MM.1S (cell line): ENCODE measurements at regions not wholly inside any gene's neighbourhood (a gene's known extent, or its start where the extent isn't known, plus 50 kb on each side); places are given as distances from the start of the nearest gene placed in this dataset.

Experiments
- DNase-seq: peaks from one replicate; pipeline ENCODE4 v3.0.0-alpha.2; 2015
- H2AFZ ChIP-seq: fragments of 300-600 bp; sonication (generic); 2 replicates; pipeline ENCODE4 v1.6.0; 2016; ENCODE audit warnings: antibody characterized with exemption, low read length
- H3F3A ChIP-seq: fragments of 300-600 bp; sonication (generic); 2 replicates; pipeline ENCODE4 v1.6.1; 2016; ENCODE audit warnings: mild to moderate bottlenecking, antibody characterized with exemption, low read length, moderate library complexity, mixed read lengths; ENCODE audit not compliant: insufficient read depth
- H3K27ac ChIP-seq: fragments of 300-600 bp; sonication (generic); 2 replicates; pipeline ENCODE4 v1.5.1; 2016; ENCODE audit warnings: mild to moderate bottlenecking, low read length
- H3K27me3 ChIP-seq: fragments of 300-600 bp; sonication (generic); replicated peaks from 2 replicates; pipeline ENCODE4 v1.6.0; 2016; ENCODE audit warnings: low read length; ENCODE audit not compliant: insufficient read depth
- H3K36me3 ChIP-seq: fragments of 300-600 bp; sonication (generic); replicated peaks from 2 replicates; pipeline ENCODE4 v1.6.1; 2016; ENCODE audit warnings: mild to moderate bottlenecking, low read length, mixed read lengths; ENCODE audit not compliant: insufficient read depth
- H3K4me1 ChIP-seq: fragments of 300-600 bp; sonication (generic); 2 replicates; pipeline ENCODE4 v1.6.1; 2016; ENCODE audit warnings: low read length, mixed read lengths
- H3K4me2 ChIP-seq: fragments of 300-600 bp; sonication (generic); 2 replicates; pipeline ENCODE4 v1.6.0; 2016; ENCODE audit warnings: low read depth, low read length
- H3K4me3 ChIP-seq: fragments of 300-600 bp; sonication (generic); 2 replicates; pipeline ENCODE4 v1.5.1; 2016; ENCODE audit warnings: low read length, mixed read lengths
- H3K79me2 ChIP-seq: fragments of 300-600 bp; sonication (generic); 2 replicates; pipeline ENCODE4 v1.6.1; 2016; ENCODE audit warnings: mixed run types, low read length, mixed read lengths
- H3K9ac ChIP-seq: fragments of 300-600 bp; sonication (generic); 2 replicates; pipeline ENCODE4 v1.6.1; 2016; ENCODE audit warnings: low read length, mixed read lengths
- H3K9me2 ChIP-seq: fragments of 300-600 bp; sonication (generic); replicated peaks from 2 replicates; pipeline ENCODE4 v1.6.1; 2016; ENCODE audit warnings: mild to moderate bottlenecking, low read length, mixed read lengths; ENCODE audit not compliant: insufficient read depth
- H3K9me3 ChIP-seq: fragments of 300-600 bp; sonication (generic); replicated peaks from 2 replicates; pipeline ENCODE4 v1.6.1; 2016; ENCODE audit warnings: mild to moderate bottlenecking, low read length, mixed read lengths; ENCODE audit not compliant: insufficient read depth
- H4K20me1 ChIP-seq: fragments of 300-600 bp; sonication (generic); 2 replicates; pipeline ENCODE4 v1.6.1; 2016; ENCODE audit warnings: mild to moderate bottlenecking, low read length, moderate library complexity, mixed read lengths; ENCODE audit not compliant: insufficient read depth
- CTCF ChIP-seq: fragments of 300-600 bp; sonication (generic); IDR thresholded peaks from 2 replicates; pipeline ENCODE4 v1.5.1; 2016; ENCODE audit warnings: antibody characterized with exemption, low read length, mixed read lengths
- EZH2 ChIP-seq: fragments of 300-600 bp; sonication (generic); optimal IDR thresholded peaks from 2 replicates; pipeline ENCODE3; 2017; ENCODE audit warnings: low read depth, mild to moderate bottlenecking, antibody characterized with exemption, low read length, mixed read lengths
- EZH2phosphoT487 ChIP-seq: fragments of 300-600 bp; sonication (generic); IDR thresholded peaks from 2 replicates; pipeline ENCODE4 v1.6.1; 2018; ENCODE audit warnings: antibody characterized with exemption, low read length

GRCh38 chr4:36533944-36534343, 252.5 kb downstream of the DTHD1 start:
- Histone ChIP-seq H3K79me2 (no peaks in the 10 kb centered on the region), H3K4me2 (no peak overlapping the region), H3F3A (no peaks in the 10 kb centered on the region), H3K4me1 (no peaks in the 10 kb centered on the region), H3K9ac (no peak overlapping the region), H4K20me1 (no peaks in the 10 kb centered on the region), H3K4me3 (no peak overlapping the region), H2AFZ (no peak overlapping the region), H3K36me3 (no peaks in the 10 kb centered on the region), H3K9me2 (no peaks in the 10 kb centered on the region), H3K27ac (no peak overlapping the region), H3K27me3 (no peaks in the 10 kb centered on the region), H3K9me3 (no peaks in the 10 kb centered on the region)
- DNase-seq: no peak
- TF ChIP-seq EZH2: no peak
- no peak for TF ChIP-seq CTCF
- TF ChIP-seq EZH2phosphoT487: no peak

- no peaks in the 10 kb centered on the region for H3K27me3 ChIP-seq
- no peaks in the 10 kb centered on the region for H4K20me1 ChIP-seq
- H3K4me3 ChIP-seq: no peak overlapping the region
- no peaks in the 10 kb centered on the region for H3K4me1 ChIP-seq
- no peaks in the 10 kb centered on the region for H3F3A ChIP-seq
- TF ChIP-seq EZH2: no peak
- no peak for TF ChIP-seq EZH2phosphoT487
- no peak for TF ChIP-seq CTCF
- no peaks in the 10 kb centered on the region for H3K36me3 ChIP-seq
- H3K4me2 ChIP-seq: no peak overlapping the region
- H3K9ac ChIP-seq: no peak overlapping the region
- no peaks in the 10 kb centered on the region for H3K9me3 ChIP-seq
- no peak overlapping the region for H3K27ac ChIP-seq
- no peaks in the 10 kb centered on the region for H3K9me2 ChIP-seq
- H2AFZ ChIP-seq: no peak overlapping the region
- no peak for DNase-seq
- H3K79me2 ChIP-seq: no peaks in the 10 kb centered on the region
Measured at GRCh38 chr4:36547383-36547782, 266.0 kb downstream of the DTHD1 start.

GRCh38 chr4:36549252-36549651, 267.8 kb downstream of the DTHD1 start:
- Histone ChIP-seq H3K27ac (no peak overlapping the region), H3K36me3 (no peaks in the 10 kb centered on the region), H2AFZ (no peak overlapping the region), H3K27me3 (no peaks in the 10 kb centered on the region), H3K9me3 (no peaks in the 10 kb centered on the region), H3K4me1 (no peaks in the 10 kb centered on the region), H3K4me2 (peak overlapping the region; percentile 22; the same call in 1 of the 2 replicates), H3K79me2 (no peaks in the 10 kb centered on the region), H3K9me2 (no peaks in the 10 kb centered on the region), H3F3A (no peaks in the 10 kb centered on the region), H3K4me3 (no peak overlapping the region), H4K20me1 (no peaks in the 10 kb centered on the region), H3K9ac (no peak overlapping the region)
- no peak for DNase-seq
- no peak for TF ChIP-seq CTCF

GRCh38 chr4:36549992-36550391, 268.6 kb downstream of the DTHD1 start:
- H3K4me3 ChIP-seq: no peak overlapping the region; the same call in 1 of the 2 replicates
- no peaks in the 10 kb centered on the region for H3K4me1 ChIP-seq
- no peak overlapping the region for H3K9ac ChIP-seq
- H3K9me2 ChIP-seq: no peaks in the 10 kb centered on the region
- peak; percentile 16 for DNase-seq
- H3K27me3 ChIP-seq: no peaks in the 10 kb centered on the region
- no peaks in the 10 kb centered on the region for H3F3A ChIP-seq
- TF ChIP-seq EZH2: no peak
- TF ChIP-seq CTCF: no peak
- no peak for TF ChIP-seq EZH2phosphoT487
- peak overlapping the region; percentile 22; the same call in 1 of the 2 replicates for H3K4me2 ChIP-seq
- H2AFZ ChIP-seq: no peak overlapping the region
- no peaks in the 10 kb centered on the region for H3K9me3 ChIP-seq
- no peak overlapping the region for H3K27ac ChIP-seq
- H4K20me1 ChIP-seq: no peaks in the 10 kb centered on the region
- H3K79me2 ChIP-seq: no peaks in the 10 kb centered on the region
- no peaks in the 10 kb centered on the region for H3K36me3 ChIP-seq
